ENCODE measurements at regions not wholly inside any gene's neighbourhood (a gene's known extent, or its start where the extent isn't known, plus 50 kb on each side); places are given as distances from the start of the nearest gene placed in this dataset.
"Not testable (repeated sequence)": the region's sequence is repeated elsewhere in the genome, so short reads cannot be mapped to it uniquely, and the experiment has no call there.

DNA sequence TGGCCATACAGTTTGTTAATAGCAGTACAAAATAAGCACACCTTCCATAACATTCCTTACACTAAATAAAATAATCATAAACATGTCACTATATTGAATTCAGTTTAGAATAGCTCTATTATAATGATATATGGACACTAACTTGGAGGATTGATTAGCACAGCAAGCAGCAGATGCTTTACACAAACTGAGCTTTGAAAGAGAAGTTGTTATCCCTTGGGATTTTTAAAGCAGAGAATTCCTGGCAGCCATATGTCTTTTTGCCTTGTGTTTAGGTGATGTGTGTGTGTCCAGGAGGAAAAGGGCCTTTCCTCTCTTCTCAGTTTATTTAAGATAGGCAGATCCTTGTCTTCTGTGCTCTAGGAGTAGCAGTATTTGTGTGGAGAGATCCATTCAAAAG is 232.2 kb upstream of the GRIN3A start:
- Histone ChIP-seq H3K27ac (ENCODE audit: low read length) (no peak overlapping the region), H3K9ac (ENCODE audit: low read length) (no peak overlapping the region), H3K4me1 (ENCODE audit: control insufficient read depth, low read depth, low read length) (no peaks in the 10 kb centered on the region), H3K27me3 (ENCODE audit: control insufficient read depth, insufficient read depth, low read length) (no peaks in the 10 kb centered on the region), H3K36me3 (ENCODE audit: control insufficient read depth, low read depth, low read length) (no peaks in the 10 kb centered on the region), H3K4me3 (ENCODE audit: low read length) (no peak overlapping the region), H3K9me3 (ENCODE audit: control insufficient read depth, low read depth, low read length) (no peaks in the 10 kb centered on the region)

- Histone ChIP-seq H3K36me3 (ENCODE audit: control insufficient read depth, low read depth, low read length) (no peaks in the 10 kb centered on the region), H3K4me3 (ENCODE audit: low read length) (no peak overlapping the region), H3K27ac (ENCODE audit: low read length) (no peak overlapping the region), H3K9ac (ENCODE audit: low read length) (no peak overlapping the region), H3K9me3 (ENCODE audit: control insufficient read depth, low read depth, low read length) (no peaks in the 10 kb centered on the region), H3K4me1 (ENCODE audit: control insufficient read depth, low read depth, low read length) (no peaks in the 10 kb centered on the region), H3K27me3 (ENCODE audit: control insufficient read depth, insufficient read depth, low read length) (no peaks in the 10 kb centered on the region)
These were observed 229.9 kb upstream of the GRIN3A start for GRCh38 chr9:101968392-101968791.

- H3K36me3 ChIP-seq (ENCODE audit: control insufficient read depth, low read depth, low read length), result no peaks in the 10 kb centered on the region
- no peaks in the 10 kb centered on the region for H3K4me1 ChIP-seq (ENCODE audit: control insufficient read depth, low read depth, low read length)
- H3K27me3 ChIP-seq (ENCODE audit: control insufficient read depth, insufficient read depth, low read length), result no peaks in the 10 kb centered on the region
- no peak overlapping the region for H3K4me3 ChIP-seq (ENCODE audit: low read length)
- no peak overlapping the region for H3K9ac ChIP-seq (ENCODE audit: low read length)
- no peaks in the 10 kb centered on the region for H3K9me3 ChIP-seq (ENCODE audit: control insufficient read depth, low read depth, low read length)
- H3K27ac ChIP-seq (ENCODE audit: low read length), result no peak overlapping the region
These were observed 228.2 kb upstream of the GRIN3A start for GRCh38 chr9:101966691-101967090.

GRCh38 chr9:101957705-101958104 is 219.3 kb upstream of the GRIN3A start:
- Histone ChIP-seq H3K4me1 (ENCODE audit: control insufficient read depth, low read depth, low read length) (no peaks in the 10 kb centered on the region), H3K9me3 (ENCODE audit: control insufficient read depth, low read depth, low read length) (no peaks in the 10 kb centered on the region), H3K36me3 (ENCODE audit: control insufficient read depth, low read depth, low read length) (no peaks in the 10 kb centered on the region), H3K9ac (ENCODE audit: low read length) (no peak overlapping the region), H3K4me3 (ENCODE audit: low read length) (no peak overlapping the region), H3K27ac (ENCODE audit: low read length) (no peak overlapping the region), H3K27me3 (ENCODE audit: control insufficient read depth, insufficient read depth, low read length) (no peaks in the 10 kb centered on the region)

DNA sequence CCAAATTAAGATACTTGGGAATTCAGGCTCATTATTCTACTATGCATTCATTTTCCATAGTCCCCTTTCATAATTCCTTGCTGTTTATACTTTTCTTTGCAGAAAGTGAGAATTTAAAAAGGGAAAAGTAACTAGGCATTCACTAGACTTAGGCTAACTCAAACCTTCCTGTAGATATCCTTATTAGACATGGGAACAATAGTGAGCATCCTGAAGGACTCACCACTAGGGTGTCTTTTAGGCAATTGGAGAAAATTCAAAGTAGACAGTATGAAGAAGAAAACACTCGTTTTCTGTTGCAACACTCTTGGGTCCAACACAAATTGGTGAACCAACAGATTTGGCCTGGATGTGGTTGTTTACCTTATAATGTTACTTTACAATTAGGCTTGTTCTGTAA is 213.2 kb upstream of the GRIN3A start:
- Histone ChIP-seq H3K4me3 (ENCODE audit: low read length) (no peak overlapping the region), H3K9me3 (ENCODE audit: control insufficient read depth, low read depth, low read length) (no peaks in the 10 kb centered on the region), H3K4me1 (ENCODE audit: control insufficient read depth, low read depth, low read length) (no peaks in the 10 kb centered on the region), H3K27ac (ENCODE audit: low read length) (no peak overlapping the region), H3K27me3 (ENCODE audit: control insufficient read depth, insufficient read depth, low read length) (no peaks in the 10 kb centered on the region), H3K36me3 (ENCODE audit: control insufficient read depth, low read depth, low read length) (no peaks in the 10 kb centered on the region), H3K9ac (ENCODE audit: low read length) (no peak overlapping the region)

DNA sequence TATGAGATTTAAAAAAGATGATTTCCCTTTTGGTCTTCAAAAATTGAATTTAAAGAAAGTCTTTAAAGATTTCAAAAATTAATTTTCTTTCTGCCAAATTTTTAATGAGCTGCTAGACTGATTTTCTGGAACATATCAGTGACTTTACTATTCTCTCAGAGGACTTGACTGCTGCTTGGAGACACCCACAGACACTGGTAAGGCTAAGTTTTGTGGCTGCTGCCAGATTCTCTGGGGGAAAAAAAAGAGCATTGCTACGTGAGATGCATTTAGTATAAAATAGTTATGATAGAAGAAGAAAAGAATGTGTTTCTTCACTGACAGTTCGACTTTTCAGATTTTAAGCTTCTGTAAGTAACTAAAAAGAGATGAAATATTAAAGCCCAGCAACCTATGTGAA is 193.3 kb upstream of the GRIN3A start:
- Histone ChIP-seq H3K9me3 (ENCODE audit: control insufficient read depth, low read depth, low read length) (no peaks in the 10 kb centered on the region), H3K36me3 (ENCODE audit: control insufficient read depth, low read depth, low read length) (no peaks in the 10 kb centered on the region), H3K9ac (ENCODE audit: low read length) (no peak overlapping the region), H3K27ac (ENCODE audit: low read length) (no peak overlapping the region), H3K27me3 (ENCODE audit: control insufficient read depth, insufficient read depth, low read length) (no peaks in the 10 kb centered on the region), H3K4me3 (ENCODE audit: low read length) (no peak overlapping the region), H3K4me1 (ENCODE audit: control insufficient read depth, low read depth, low read length) (no peaks in the 10 kb centered on the region)

DNA sequence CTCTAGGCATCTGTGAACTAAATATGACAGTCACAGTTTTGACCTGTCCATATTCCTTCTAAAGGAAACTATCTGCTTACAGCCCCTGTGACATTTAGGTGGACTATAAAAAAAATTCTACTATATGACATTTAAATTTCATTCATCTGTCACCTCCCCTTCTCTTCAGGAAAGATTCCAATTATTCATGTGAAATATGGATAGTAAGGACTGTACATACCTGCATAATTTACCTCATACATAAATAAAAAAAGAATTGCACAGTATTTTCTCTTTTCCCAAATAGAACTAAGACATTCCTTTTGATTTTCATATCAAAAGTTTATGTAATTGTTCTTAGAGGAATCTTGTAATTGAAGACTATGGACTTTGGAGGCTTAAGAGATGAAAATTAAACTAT is 192.3 kb upstream of the GRIN3A start:
- no peak overlapping the region for H3K9ac ChIP-seq (ENCODE audit: low read length)
- no peaks in the 10 kb centered on the region for H3K4me1 ChIP-seq (ENCODE audit: control insufficient read depth, low read depth, low read length)
- H3K27ac ChIP-seq (ENCODE audit: low read length), result no peak overlapping the region
- no peaks in the 10 kb centered on the region for H3K9me3 ChIP-seq (ENCODE audit: control insufficient read depth, low read depth, low read length)
- no peaks in the 10 kb centered on the region for H3K36me3 ChIP-seq (ENCODE audit: control insufficient read depth, low read depth, low read length)
- H3K4me3 ChIP-seq (ENCODE audit: low read length), result no peak overlapping the region
- no peaks in the 10 kb centered on the region for H3K27me3 ChIP-seq (ENCODE audit: control insufficient read depth, insufficient read depth, low read length)

GRCh38 chr9:101925498-101925897 is 187.1 kb upstream of the GRIN3A start:
- Histone ChIP-seq H3K27me3 (ENCODE audit: control insufficient read depth, insufficient read depth, low read length) (no peaks in the 10 kb centered on the region), H3K4me1 (ENCODE audit: control insufficient read depth, low read depth, low read length) (no peaks in the 10 kb centered on the region), H3K9ac (ENCODE audit: low read length) (no peak overlapping the region), H3K36me3 (ENCODE audit: control insufficient read depth, low read depth, low read length) (no peaks in the 10 kb centered on the region), H3K4me3 (ENCODE audit: low read length) (no peak overlapping the region), H3K9me3 (ENCODE audit: control insufficient read depth, low read depth, low read length) (no peaks in the 10 kb centered on the region), H3K27ac (ENCODE audit: low read length) (no peak overlapping the region)

DNA sequence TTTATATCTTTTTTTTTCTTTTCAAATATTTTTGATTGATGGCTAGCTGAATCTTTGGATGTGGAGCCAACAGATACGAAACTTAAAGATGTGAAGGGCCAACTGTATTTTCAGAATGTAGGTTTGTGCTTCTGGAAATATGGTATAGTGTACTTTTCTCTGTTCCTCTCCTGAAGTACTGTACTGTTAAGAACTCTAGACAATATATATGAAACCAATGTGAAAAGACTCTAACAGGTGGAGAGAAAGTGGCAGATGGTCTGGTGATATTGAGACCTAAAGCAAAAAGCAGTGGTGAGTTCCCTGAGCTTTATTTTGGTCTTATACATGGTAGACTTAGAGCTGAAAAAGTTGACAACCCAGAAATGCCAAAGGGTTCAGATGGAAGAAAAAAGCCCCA is 185.0 kb upstream of the GRIN3A start:
- Histone ChIP-seq H3K27ac (ENCODE audit: low read length) (no peak overlapping the region), H3K9me3 (ENCODE audit: control insufficient read depth, low read depth, low read length) (no peaks in the 10 kb centered on the region), H3K4me3 (ENCODE audit: low read length) (no peak overlapping the region), H3K27me3 (ENCODE audit: control insufficient read depth, insufficient read depth, low read length) (no peaks in the 10 kb centered on the region), H3K36me3 (ENCODE audit: control insufficient read depth, low read depth, low read length) (no peaks in the 10 kb centered on the region), H3K9ac (ENCODE audit: low read length) (no peak overlapping the region), H3K4me1 (ENCODE audit: control insufficient read depth, low read depth, low read length) (no peaks in the 10 kb centered on the region)

DNA sequence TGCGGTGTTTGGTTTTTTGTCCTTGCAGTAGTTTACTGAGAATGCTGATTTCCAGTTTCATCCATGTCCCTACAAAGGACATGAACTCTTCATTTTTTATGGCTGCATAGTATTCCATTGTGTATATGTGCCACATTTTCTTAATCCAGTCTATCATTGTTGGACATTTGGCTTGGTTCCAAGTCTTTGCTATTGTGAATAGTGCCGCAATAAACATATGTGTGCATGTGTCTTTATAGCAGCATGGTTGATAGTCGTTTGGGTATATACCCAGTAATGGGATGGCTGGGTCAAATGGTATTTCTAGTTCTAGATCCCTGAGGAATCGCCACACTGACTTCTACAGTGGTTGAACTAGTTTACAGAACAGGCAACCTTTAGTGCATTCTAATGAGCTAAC is 178.5 kb upstream of the GRIN3A start:
- H3K27me3 ChIP-seq (ENCODE audit: control insufficient read depth, insufficient read depth, low read length); H3K36me3 ChIP-seq (ENCODE audit: control insufficient read depth, low read depth, low read length); H3K4me1 ChIP-seq (ENCODE audit: control insufficient read depth, low read depth, low read length); H3K27ac ChIP-seq (ENCODE audit: low read length); H3K4me3 ChIP-seq (ENCODE audit: low read length); H3K9me3 ChIP-seq (ENCODE audit: control insufficient read depth, low read depth, low read length); H3K9ac ChIP-seq (ENCODE audit: low read length): not testable (repeated sequence)

DNA sequence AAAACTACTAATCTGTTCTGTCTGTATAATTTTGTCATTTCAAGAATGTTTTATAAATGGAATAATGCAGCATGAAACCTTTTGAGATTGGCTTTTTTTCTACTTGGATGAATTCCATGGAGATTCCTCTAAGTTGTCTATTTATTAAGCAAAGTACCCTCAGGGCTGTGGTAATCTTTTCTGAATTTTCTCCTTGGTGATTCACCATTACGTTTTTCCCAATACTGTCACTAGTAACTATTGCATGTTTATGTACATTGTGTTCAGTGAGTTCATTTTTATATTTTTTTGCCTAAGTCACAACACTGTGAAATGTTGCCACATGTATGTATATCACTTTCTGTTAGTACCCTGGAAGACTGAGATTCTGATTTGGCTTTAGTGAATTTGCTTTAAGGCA is 177.0 kb upstream of the GRIN3A start:
- no peak overlapping the region for H3K27ac ChIP-seq (ENCODE audit: low read length)
- no peaks in the 10 kb centered on the region for H3K36me3 ChIP-seq (ENCODE audit: control insufficient read depth, low read depth, low read length)
- no peaks in the 10 kb centered on the region for H3K9me3 ChIP-seq (ENCODE audit: control insufficient read depth, low read depth, low read length)
- H3K27me3 ChIP-seq (ENCODE audit: control insufficient read depth, insufficient read depth, low read length), result no peaks in the 10 kb centered on the region
- H3K4me3 ChIP-seq (ENCODE audit: low read length), result no peak overlapping the region
- no peaks in the 10 kb centered on the region for H3K4me1 ChIP-seq (ENCODE audit: control insufficient read depth, low read depth, low read length)
- H3K9ac ChIP-seq (ENCODE audit: low read length), result no peak overlapping the region

DNA sequence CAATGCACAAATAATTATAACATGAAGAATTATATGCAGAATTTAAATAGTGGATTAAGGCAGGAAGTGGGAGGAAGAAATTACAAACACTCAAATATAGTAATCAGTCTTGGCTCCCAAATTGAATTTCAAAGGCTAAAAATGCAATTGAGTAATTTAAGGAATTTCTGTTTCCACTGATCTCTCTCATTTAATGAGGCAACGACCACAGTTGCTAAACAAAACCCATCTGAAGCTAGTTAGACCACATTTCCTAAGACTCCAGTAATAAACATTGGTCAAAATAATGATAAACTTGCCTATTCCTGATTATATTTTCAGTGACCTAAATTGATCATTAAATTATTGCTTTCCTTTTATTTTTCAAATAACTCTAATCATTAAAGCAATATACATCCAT is 174.3 kb upstream of the GRIN3A start:
- Histone ChIP-seq H3K27me3 (ENCODE audit: control insufficient read depth, insufficient read depth, low read length) (no peaks in the 10 kb centered on the region), H3K9ac (ENCODE audit: low read length) (no peak overlapping the region), H3K36me3 (ENCODE audit: control insufficient read depth, low read depth, low read length) (no peaks in the 10 kb centered on the region), H3K4me1 (ENCODE audit: control insufficient read depth, low read depth, low read length) (no peaks in the 10 kb centered on the region), H3K27ac (ENCODE audit: low read length) (no peak overlapping the region), H3K9me3 (ENCODE audit: control insufficient read depth, low read depth, low read length) (no peaks in the 10 kb centered on the region), H3K4me3 (ENCODE audit: low read length) (no peak overlapping the region)

- H3K9me3 ChIP-seq (ENCODE audit: control insufficient read depth, low read depth, low read length), result no peaks in the 10 kb centered on the region
These were observed 169.0 kb upstream of the GRIN3A start for GRCh38 chr9:101907466-101907865.

More at GRCh38 chr9:101907466-101907865, 169.0 kb upstream of the GRIN3A start:
- H3K4me1 ChIP-seq (ENCODE audit: control insufficient read depth, low read depth, low read length), result no peaks in the 10 kb centered on the region
- no peaks in the 10 kb centered on the region for H3K36me3 ChIP-seq (ENCODE audit: control insufficient read depth, low read depth, low read length)
- H3K9ac ChIP-seq (ENCODE audit: low read length), result no peak overlapping the region
- H3K4me3 ChIP-seq (ENCODE audit: low read length), result no peak overlapping the region
- H3K27me3 ChIP-seq (ENCODE audit: control insufficient read depth, insufficient read depth, low read length), result no peaks in the 10 kb centered on the region
- H3K27ac ChIP-seq (ENCODE audit: low read length), result no peak overlapping the region

Data from iPS-18a (cell line).